ENCODE measurements at regions not wholly inside any gene's neighbourhood (a gene's known extent, or its start where the extent isn't known, plus 50 kb on each side); places are given as distances from the start of the nearest gene placed in this dataset.

DNA sequence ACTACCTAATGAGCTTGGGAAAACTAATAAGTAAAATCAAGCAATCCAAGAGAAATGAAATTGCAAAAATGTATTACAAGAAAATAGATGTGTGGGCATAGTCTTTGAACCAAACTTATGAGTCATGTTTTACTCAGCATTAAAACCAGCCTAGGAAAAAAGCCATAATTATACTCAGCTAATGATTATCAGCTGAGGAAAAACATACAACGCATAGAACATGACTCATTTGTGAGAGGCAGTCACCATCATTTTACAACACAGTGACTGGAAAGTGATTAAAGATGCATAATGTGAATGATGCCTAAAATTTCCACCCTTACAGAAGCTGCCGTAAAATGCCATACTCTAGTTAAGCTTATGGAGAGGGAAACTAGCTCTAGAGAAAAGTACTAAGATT, 238.0 kb upstream of the EOMES start:
- TF ChIP-seq, protein P1, sequence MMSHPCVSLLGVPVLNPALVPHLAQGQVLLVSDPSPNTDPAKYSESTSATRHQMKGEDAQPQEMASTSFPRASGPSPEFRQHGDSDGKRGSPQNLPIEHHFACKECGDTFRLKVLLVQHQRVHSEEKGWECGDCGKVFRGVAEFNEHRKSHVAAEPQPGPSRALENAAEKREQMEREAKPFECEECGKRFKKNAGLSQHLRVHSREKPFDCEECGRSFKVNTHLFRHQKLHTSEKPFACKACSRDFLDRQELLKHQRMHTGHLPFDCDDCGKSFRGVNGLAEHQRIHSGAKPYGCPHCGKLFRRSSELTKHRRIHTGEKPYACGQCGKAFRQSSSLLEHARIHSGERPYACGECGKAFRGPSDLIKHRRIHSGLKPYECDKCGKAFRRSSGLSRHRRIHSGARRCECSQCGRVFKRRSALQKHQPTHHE (CRISPR knock-in tag; IDR thresholded peaks at IDR 0.05; ENCODE audit: borderline replicate concordance): no peak
- no peak for TF ChIP-seq POLR2A (IDR thresholded peaks at IDR 0.05; ENCODE audit: insufficient read depth in 1 of 2, low read depth in 2 of 2, low read length in 2 of 2)
- TF ChIP-seq, protein P2, sequence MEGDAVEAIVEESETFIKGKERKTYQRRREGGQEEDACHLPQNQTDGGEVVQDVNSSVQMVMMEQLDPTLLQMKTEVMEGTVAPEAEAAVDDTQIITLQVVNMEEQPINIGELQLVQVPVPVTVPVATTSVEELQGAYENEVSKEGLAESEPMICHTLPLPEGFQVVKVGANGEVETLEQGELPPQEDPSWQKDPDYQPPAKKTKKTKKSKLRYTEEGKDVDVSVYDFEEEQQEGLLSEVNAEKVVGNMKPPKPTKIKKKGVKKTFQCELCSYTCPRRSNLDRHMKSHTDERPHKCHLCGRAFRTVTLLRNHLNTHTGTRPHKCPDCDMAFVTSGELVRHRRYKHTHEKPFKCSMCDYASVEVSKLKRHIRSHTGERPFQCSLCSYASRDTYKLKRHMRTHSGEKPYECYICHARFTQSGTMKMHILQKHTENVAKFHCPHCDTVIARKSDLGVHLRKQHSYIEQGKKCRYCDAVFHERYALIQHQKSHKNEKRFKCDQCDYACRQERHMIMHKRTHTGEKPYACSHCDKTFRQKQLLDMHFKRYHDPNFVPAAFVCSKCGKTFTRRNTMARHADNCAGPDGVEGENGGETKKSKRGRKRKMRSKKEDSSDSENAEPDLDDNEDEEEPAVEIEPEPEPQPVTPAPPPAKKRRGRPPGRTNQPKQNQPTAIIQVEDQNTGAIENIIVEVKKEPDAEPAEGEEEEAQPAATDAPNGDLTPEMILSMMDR (CRISPR knock-in tag; IDR thresholded peaks at IDR 0.05): no peak
- TF ChIP-seq AGO1 (IDR thresholded peaks at IDR 0.05; ENCODE audit: low read depth, low read length, poor library complexity, severe bottlenecking): no peak
- TF ChIP-seq HES4 (CRISPR knock-in tag; IDR thresholded peaks at IDR 0.05; ENCODE audit: borderline replicate concordance): no peak
- TF ChIP-seq, protein P3, sequence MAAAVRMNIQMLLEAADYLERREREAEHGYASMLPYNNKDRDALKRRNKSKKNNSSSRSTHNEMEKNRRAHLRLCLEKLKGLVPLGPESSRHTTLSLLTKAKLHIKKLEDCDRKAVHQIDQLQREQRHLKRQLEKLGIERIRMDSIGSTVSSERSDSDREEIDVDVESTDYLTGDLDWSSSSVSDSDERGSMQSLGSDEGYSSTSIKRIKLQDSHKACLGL (CRISPR knock-in tag; IDR thresholded peaks at IDR 0.05): no peak
- TF ChIP-seq, protein P4, sequence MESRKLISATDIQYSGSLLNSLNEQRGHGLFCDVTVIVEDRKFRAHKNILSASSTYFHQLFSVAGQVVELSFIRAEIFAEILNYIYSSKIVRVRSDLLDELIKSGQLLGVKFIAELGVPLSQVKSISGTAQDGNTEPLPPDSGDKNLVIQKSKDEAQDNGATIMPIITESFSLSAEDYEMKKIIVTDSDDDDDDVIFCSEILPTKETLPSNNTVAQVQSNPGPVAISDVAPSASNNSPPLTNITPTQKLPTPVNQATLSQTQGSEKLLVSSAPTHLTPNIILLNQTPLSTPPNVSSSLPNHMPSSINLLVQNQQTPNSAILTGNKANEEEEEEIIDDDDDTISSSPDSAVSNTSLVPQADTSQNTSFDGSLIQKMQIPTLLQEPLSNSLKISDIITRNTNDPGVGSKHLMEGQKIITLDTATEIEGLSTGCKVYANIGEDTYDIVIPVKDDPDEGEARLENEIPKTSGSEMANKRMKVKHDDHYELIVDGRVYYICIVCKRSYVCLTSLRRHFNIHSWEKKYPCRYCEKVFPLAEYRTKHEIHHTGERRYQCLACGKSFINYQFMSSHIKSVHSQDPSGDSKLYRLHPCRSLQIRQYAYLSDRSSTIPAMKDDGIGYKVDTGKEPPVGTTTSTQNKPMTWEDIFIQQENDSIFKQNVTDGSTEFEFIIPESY (CRISPR knock-in tag; IDR thresholded peaks at IDR 0.05): no peak
- TF ChIP-seq ZSCAN12 (CRISPR knock-in tag; IDR thresholded peaks at IDR 0.05): no peak

Data from HepG2 (cell line).